Panc1 (cell line): ENCODE measurements at regions not wholly inside any gene's neighbourhood (a gene's known extent, or its start where the extent isn't known, plus 50 kb on each side); places are given as distances from the start of the nearest gene placed in this dataset.

Source experiments
- ATAC-seq: fragments of 200-7000 bp; cut with Tn5 transposase; 2 replicates; pipeline ENCODE4 v1.9.1; 2020; ENCODE audit warnings: mild to moderate bottlenecking, moderate library complexity
- BruUV-seq: library from RNA; stranded (reverse); fragments of 400-500 nt; replicated peaks from 2 replicates; lab custom pipeline; 2021; lab: Mats Ljungman, UMichigan
- CTCF ChIA-PET: fragments of 300-600 bp; sonication (Branson Sonifier 250); formaldehyde crosslinking; loops from one replicate; lab custom pipeline; 2022; ENCODE audit warnings: antibody characterized with exemption; lab: Charles Lee
- POLR2A ChIA-PET: fragments of 300-600 bp; sonication (Branson Sonifier 250); formaldehyde crosslinking; loops from one replicate; lab custom pipeline; 2022; ENCODE audit warnings: antibody characterized with exemption; lab: Charles Lee
- DNase-seq: peaks from one replicate; pipeline ENCODE4 v3.0.0-alpha.2; 2010; ENCODE audit warnings: low read depth, low spot score
- H3K27ac ChIP-seq: 2 replicates; pipeline ENCODE4 v1.5.1; 2011; ENCODE audit warnings: mild to moderate bottlenecking, low read length, inconsistent platforms
- H3K27me3 ChIP-seq: fragments of 200-500 bp; sonication (Bioruptor generic); 2 replicates; pipeline ENCODE4 v1.6.0; 2014; ENCODE audit warnings: low read length, inconsistent platforms; ENCODE audit not compliant: control insufficient read depth, insufficient read depth
- H3K36me3 ChIP-seq: fragments of 200-500 bp; sonication (Bioruptor generic); 2 replicates; pipeline ENCODE4 v1.5.1; 2014; ENCODE audit warnings: inconsistent platforms, mild to moderate bottlenecking, low read length, moderate library complexity; ENCODE audit not compliant: control insufficient read depth, insufficient read depth
- H3K4me1 ChIP-seq: 2 replicates; pipeline ENCODE4 v1.5.1; 2011; ENCODE audit warnings: inconsistent platforms, mild to moderate bottlenecking, low read length, moderate library complexity; ENCODE audit not compliant: control insufficient read depth, insufficient read depth
- H3K4me3 ChIP-seq, 2 experiments: 2 replicates each; pipeline ENCODE4 v1.5.1; 2011 to 2012; ENCODE audit warnings: low read depth in 2 of 2, low read length in 2 of 2, mild to moderate bottlenecking in 2 of 2, inconsistent platforms in 1 of 2, moderate library complexity in 1 of 2
- H3K9me3 ChIP-seq: fragments of 200-500 bp; sonication (Bioruptor generic); 2 replicates; pipeline ENCODE4 v1.5.1; 2014; ENCODE audit warnings: low read depth, mild to moderate bottlenecking, inconsistent platforms, low read length, moderate library complexity; ENCODE audit not compliant: control insufficient read depth, insufficient read depth
- POLR2AphosphoS5 ChIP-seq: IDR thresholded peaks from 2 replicates; pipeline ENCODE4 v1.6.1; 2012; ENCODE audit warnings: mild to moderate bottlenecking, low read depth, low read length, moderate library complexity
- SIN3A ChIP-seq: IDR thresholded peaks from 2 replicates; pipeline ENCODE4 v1.6.1; 2012; ENCODE audit warnings: low read depth, mild to moderate bottlenecking, low read length, moderate library complexity, borderline replicate concordance; ENCODE audit not compliant: insufficient read depth
- TCF7L2 ChIP-seq: IDR thresholded peaks from 2 replicates; pipeline ENCODE4 v1.6.1; 2011; ENCODE audit warnings: mild to moderate bottlenecking, low read depth, low read length, inconsistent platforms
- in situ Hi-C: cut with HindIII; loops from 2 replicates; pipeline ENCODE4 v1.10.0; 2016; ENCODE audit warnings: low sequenced_read_pairs, low pct_unique_long_range_greater_than_20kb
- intact Hi-C: fragments of 100-400 bp; cut with micrococcal nuclease; formaldehyde crosslinking; loops from one replicate; pipeline ENCODE4 v1.10.0; 2022; ENCODE audit not compliant: unreplicated experiment
- TF ChIP-seq, protein P1 (sequence below), 2 experiments: IDR thresholded peaks; 2 replicates each; pipeline ENCODE4 v1.6.1; 2011 to 2012; ENCODE audit warnings: low read depth in 2 of 2, control low read depth in 1 of 2, low read length in 1 of 2, mild to moderate bottlenecking in 1 of 2, moderate library complexity in 1 of 2; ENCODE audit not compliant: insufficient read depth in 1 of 2
- TF ChIP-seq, protein P2 (sequence below): fragments of 450-650 bp; IDR thresholded peaks from 2 replicates; pipeline ENCODE4 v1.5.1; 2017; ENCODE audit warnings: mild to moderate bottlenecking

DNA sequence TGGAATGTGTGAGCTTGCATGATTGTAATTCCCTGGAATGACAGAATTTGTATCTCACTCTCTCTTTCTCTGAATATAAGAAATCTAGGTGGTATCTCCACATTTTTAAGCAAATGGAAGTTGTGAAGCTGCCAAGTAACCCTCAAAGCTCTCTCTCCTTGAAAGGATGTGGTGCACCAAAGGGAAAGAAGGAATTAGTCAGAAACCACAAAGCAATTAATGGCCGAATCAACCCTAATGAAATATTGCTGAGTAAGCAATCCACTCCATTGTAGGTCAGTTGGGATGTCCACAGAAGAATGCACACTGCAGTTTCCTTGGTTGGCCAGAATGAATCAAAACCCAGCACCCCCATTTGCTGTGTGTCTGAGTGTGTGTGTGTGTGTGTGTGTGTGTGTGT lies 153.5 kb downstream of the KCNA5 start:
- H3K36me3 ChIP-seq = no peaks in the 10 kb centered on the region
- in situ Hi-C loops = no loop called here
- BruUV-seq = no TSS peak
- TF ChIP-seq TCF7L2 (no peak), SIN3A (no peak), POLR2AphosphoS5 (no peak)
- TF ChIP-seq, protein P1, sequence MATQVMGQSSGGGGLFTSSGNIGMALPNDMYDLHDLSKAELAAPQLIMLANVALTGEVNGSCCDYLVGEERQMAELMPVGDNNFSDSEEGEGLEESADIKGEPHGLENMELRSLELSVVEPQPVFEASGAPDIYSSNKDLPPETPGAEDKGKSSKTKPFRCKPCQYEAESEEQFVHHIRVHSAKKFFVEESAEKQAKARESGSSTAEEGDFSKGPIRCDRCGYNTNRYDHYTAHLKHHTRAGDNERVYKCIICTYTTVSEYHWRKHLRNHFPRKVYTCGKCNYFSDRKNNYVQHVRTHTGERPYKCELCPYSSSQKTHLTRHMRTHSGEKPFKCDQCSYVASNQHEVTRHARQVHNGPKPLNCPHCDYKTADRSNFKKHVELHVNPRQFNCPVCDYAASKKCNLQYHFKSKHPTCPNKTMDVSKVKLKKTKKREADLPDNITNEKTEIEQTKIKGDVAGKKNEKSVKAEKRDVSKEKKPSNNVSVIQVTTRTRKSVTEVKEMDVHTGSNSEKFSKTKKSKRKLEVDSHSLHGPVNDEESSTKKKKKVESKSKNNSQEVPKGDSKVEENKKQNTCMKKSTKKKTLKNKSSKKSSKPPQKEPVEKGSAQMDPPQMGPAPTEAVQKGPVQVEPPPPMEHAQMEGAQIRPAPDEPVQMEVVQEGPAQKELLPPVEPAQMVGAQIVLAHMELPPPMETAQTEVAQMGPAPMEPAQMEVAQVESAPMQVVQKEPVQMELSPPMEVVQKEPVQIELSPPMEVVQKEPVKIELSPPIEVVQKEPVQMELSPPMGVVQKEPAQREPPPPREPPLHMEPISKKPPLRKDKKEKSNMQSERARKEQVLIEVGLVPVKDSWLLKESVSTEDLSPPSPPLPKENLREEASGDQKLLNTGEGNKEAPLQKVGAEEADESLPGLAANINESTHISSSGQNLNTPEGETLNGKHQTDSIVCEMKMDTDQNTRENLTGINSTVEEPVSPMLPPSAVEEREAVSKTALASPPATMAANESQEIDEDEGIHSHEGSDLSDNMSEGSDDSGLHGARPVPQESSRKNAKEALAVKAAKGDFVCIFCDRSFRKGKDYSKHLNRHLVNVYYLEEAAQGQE (IDR thresholded peaks at IDR 0.05; ENCODE audit: insufficient read depth in 1 of 2, low read depth in 2 of 2, low read length in 1 of 2) = no peak
- TF ChIP-seq, protein P2, sequence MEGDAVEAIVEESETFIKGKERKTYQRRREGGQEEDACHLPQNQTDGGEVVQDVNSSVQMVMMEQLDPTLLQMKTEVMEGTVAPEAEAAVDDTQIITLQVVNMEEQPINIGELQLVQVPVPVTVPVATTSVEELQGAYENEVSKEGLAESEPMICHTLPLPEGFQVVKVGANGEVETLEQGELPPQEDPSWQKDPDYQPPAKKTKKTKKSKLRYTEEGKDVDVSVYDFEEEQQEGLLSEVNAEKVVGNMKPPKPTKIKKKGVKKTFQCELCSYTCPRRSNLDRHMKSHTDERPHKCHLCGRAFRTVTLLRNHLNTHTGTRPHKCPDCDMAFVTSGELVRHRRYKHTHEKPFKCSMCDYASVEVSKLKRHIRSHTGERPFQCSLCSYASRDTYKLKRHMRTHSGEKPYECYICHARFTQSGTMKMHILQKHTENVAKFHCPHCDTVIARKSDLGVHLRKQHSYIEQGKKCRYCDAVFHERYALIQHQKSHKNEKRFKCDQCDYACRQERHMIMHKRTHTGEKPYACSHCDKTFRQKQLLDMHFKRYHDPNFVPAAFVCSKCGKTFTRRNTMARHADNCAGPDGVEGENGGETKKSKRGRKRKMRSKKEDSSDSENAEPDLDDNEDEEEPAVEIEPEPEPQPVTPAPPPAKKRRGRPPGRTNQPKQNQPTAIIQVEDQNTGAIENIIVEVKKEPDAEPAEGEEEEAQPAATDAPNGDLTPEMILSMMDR = no peak
- ATAC-seq (no peak), DNase-seq (no peak)
- no peaks in the 10 kb centered on the region for H3K4me1 ChIP-seq
- H3K27ac ChIP-seq = no peak overlapping the region
- ChIA-PET CTCF (no interaction called here), POLR2A (no interaction called here)
- H3K27me3 ChIP-seq = no peaks in the 10 kb centered on the region
- intact Hi-C loops = no loop called here
- H3K9me3 ChIP-seq = no peaks in the 10 kb centered on the region
- no peak overlapping the region for H3K4me3 ChIP-seq

DNA sequence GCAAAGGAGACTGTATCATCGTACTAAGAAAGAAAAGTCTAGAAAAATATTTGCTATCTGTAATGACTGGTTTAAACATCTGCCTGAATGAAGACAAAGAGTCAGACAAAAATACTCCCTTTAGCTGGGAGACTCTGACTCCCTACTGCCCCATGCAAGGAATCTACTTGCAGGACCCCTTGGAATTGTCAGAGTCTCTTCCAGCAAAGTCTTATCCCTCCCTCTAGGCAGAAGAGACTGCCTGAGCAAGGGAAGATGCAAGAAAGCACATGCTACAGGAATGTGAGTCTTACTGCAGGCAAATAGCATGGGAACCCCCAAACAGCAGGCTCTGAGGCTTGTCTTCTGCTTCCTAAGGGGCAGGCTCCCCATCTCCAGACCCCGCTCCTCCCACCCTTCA lies 154.0 kb downstream of the KCNA5 start:
- no peak for TF ChIP-seq TCF7L2
- TF ChIP-seq POLR2AphosphoS5 = no peak
- TF ChIP-seq, protein P1 (IDR thresholded peaks at IDR 0.05; ENCODE audit: insufficient read depth in 1 of 2, low read depth in 2 of 2, low read length in 1 of 2) = no peak
- no peak for TF ChIP-seq SIN3A
- TF ChIP-seq, protein P2 = no peak
- DNase-seq (no peak), ATAC-seq (no peak)
- no peaks in the 10 kb centered on the region for H3K36me3 ChIP-seq
- no peaks in the 10 kb centered on the region for H3K4me1 ChIP-seq
- H3K27ac ChIP-seq = no peak overlapping the region
- in situ Hi-C loops (no loop called here), intact Hi-C loops (no loop called here)
- BruUV-seq = no TSS peak
- no peak overlapping the region for H3K4me3 ChIP-seq
- no peaks in the 10 kb centered on the region for H3K9me3 ChIP-seq
- ChIA-PET POLR2A (no interaction called here), CTCF (no interaction called here)
- no peaks in the 10 kb centered on the region for H3K27me3 ChIP-seq
